Spleen (tissue), 11 donors: ENCODE measurements at regions not wholly inside any gene's neighbourhood (a gene's known extent, or its start where the extent isn't known, plus 50 kb on each side); places are given as distances from the start of the nearest gene placed in this dataset.

Experiments used
- DNase-seq: peaks from one replicate; pipeline ENCODE4 v3.0.0-alpha.2; 2020
- H3K27ac ChIP-seq, 8 donors: fragments of 200-600 bp; sonication (generic) in 7 of 8; 1 replicate in 4 of 8; 2 replicates in 4 of 8; pipeline versions ENCODE4 v1.5.0 to v1.8.0; 2016 to 2021; ENCODE audit warnings: inconsistent platforms in 4 of 8, mild to moderate bottlenecking in 4 of 8, moderate library complexity in 1 of 8
- H3K27me3 ChIP-seq, 7 donors: fragments of 200-600 bp; sonication (generic) in 6 of 7; replicated peaks in 1 of 7; 1 replicate in 4 of 7; 2 replicates in 3 of 7; pipeline versions ENCODE4 v1.5.0 to v1.8.0; 2016 to 2021; ENCODE audit warnings: inconsistent platforms in 3 of 7, mild to moderate bottlenecking in 1 of 7
- H3K36me3 ChIP-seq, 6 donors: fragments of 200-600 bp; sonication (generic) in 5 of 6; 1 replicate in 4 of 6; 2 replicates in 2 of 6; pipeline versions ENCODE4 v1.5.0 to v1.8.0; 2016 to 2021; ENCODE audit warnings: inconsistent platforms in 2 of 6
- H3K4me1 ChIP-seq, 6 donors: fragments of 200-600 bp; sonication (generic) in 5 of 6; 1 replicate in 3 of 6; 2 replicates in 3 of 6; pipeline versions ENCODE4 v1.5.0 to v1.8.0; 2016 to 2021; ENCODE audit warnings: inconsistent platforms in 3 of 6
- H3K4me3 ChIP-seq, 8 donors: fragments of 200-600 bp; sonication (generic) in 7 of 8; 1 replicate in 4 of 8; 2 replicates in 4 of 8; pipeline versions ENCODE4 v1.5.0 to v1.8.0; 2016 to 2021; ENCODE audit warnings: inconsistent platforms in 4 of 8, mild to moderate bottlenecking in 4 of 8, moderate library complexity in 2 of 8
- H3K9me3 ChIP-seq, 8 donors: fragments of 200-600 bp; sonication (generic) in 7 of 8; 1 replicate in 4 of 8; 2 replicates in 4 of 8; pipeline versions ENCODE4 v1.5.0 to v1.8.0; 2016 to 2021; ENCODE audit warnings: inconsistent platforms in 4 of 8
- CTCF ChIP-seq, 11 experiments: fragments of 200-600 bp in 7 of 11; fragments of 450-650 bp in 4 of 11; sonication (generic) in 4 of 11; IDR thresholded peaks in 8 of 11; conservative IDR thresholded peaks in 3 of 11; 1 replicate in 7 of 11; 2 replicates in 4 of 11; pipeline versions ENCODE4 v1.4.0 to v1.8.0; 2016 to 2021; ENCODE audit warnings: antibody characterized with exemption in 11 of 11, inconsistent platforms in 4 of 11, mild to moderate bottlenecking in 1 of 11
- POLR2A ChIP-seq, 3 donors: fragments of 450-650 bp; IDR thresholded peaks; one replicate each; pipeline ENCODE4 v1.5.1; 2017; ENCODE audit warnings: antibody characterized with exemption in 3 of 3, mild to moderate bottlenecking in 1 of 3
- POLR2AphosphoS5 ChIP-seq, 3 donors: sonication (generic); formaldehyde crosslinking; IDR thresholded peaks; one replicate each; pipeline ENCODE4 v1.5.1; 2017; ENCODE audit warnings: antibody characterized with exemption in 3 of 3
- WGBS, 5 donors: extraction: QIAGEN DNeasy Blood & Tissue Kit in 3 of 5; methylation state at CpG; one replicate each; pipeline versions ENCODE4 v1.1.5 to v1.1.7; 2013 to 2018; 5-methylcytosine and 5-hydroxymethylcytosine counted together
- intact Hi-C: fragments of 100-400 bp; cut with DNase I; formaldehyde crosslinking; loops from one replicate; pipeline ENCODE4 v1.15.0; 2023; ENCODE audit warnings: low total_unique reads
- donor health status: healthy with polysubstance abuse.
- donor health status: DM: no; HTN: no; CAD: no; lungs with moderate emphysema.
- donor health status: DM: no; HTN: no; CAD: no.
- donor health status: Bipolar disorder and iron deficiency.
- donor health status: healthy.
- donor health status: DM: no; HTN: no; CAD: no.
- donor health status: DM: yes; HTN: yes; CAD: no.

GRCh38 chr2:147647816-147648215 is 197.0 kb upstream of the ACVR2A start:
- intact Hi-C loops = no loop called here
- TF ChIP-seq POLR2AphosphoS5 (IDR thresholded peaks at IDR 0.05) (no peak), POLR2A (IDR thresholded peaks at IDR 0.05) (no peak)
- H3K4me3 ChIP-seq = no peak overlapping the region
- no peak overlapping the region for H3K27ac ChIP-seq
- 88 to 97% (median 89%) methylated on average over 3 of the region's 3 CpGs for WGBS, 5 donors
- no peaks in the 10 kb centered on the region for H3K4me1 ChIP-seq
- H3K9me3 ChIP-seq = no peaks in the 10 kb centered on the region
- DNase-seq = no peak
- no peaks in the 10 kb centered on the region for H3K36me3 ChIP-seq
- no peaks in the 10 kb centered on the region for H3K27me3 ChIP-seq

- Histone ChIP-seq H3K27me3 (no peaks in the 10 kb centered on the region), H3K36me3 (no peaks in the 10 kb centered on the region), H3K9me3 (no peaks in the 10 kb centered on the region), H3K4me1 (no peaks in the 10 kb centered on the region), H3K27ac (no peak overlapping the region), H3K4me3 (no peak overlapping the region)
- WGBS, 5 donors = 71 to 83% (median 79%) methylated on average over 7 of the region's 7 CpGs
- intact Hi-C loops = no loop called here
- DNase-seq = no peak
- TF ChIP-seq CTCF (IDR thresholded peaks at IDR 0.05 in 8 of 11, conservative IDR thresholded peaks at IDR 0.05 in 3 of 11) (no peak), POLR2A (IDR thresholded peaks at IDR 0.05) (no peak), POLR2AphosphoS5 (IDR thresholded peaks at IDR 0.05) (no peak)
These were observed 197.9 kb upstream of the ACVR2A start for GRCh38 chr2:147646818-147647468.

- intact Hi-C loops = no loop called here
- no peak for TF ChIP-seq POLR2AphosphoS5 (IDR thresholded peaks at IDR 0.05)
- no peak for TF ChIP-seq POLR2A (IDR thresholded peaks at IDR 0.05)
- TF ChIP-seq CTCF (IDR thresholded peaks at IDR 0.05 in 8 of 11, conservative IDR thresholded peaks at IDR 0.05 in 3 of 11) = no peak
- no peaks in the 10 kb centered on the region for H3K27me3 ChIP-seq
- H3K27ac ChIP-seq = no peak overlapping the region
- no peak for DNase-seq
- H3K36me3 ChIP-seq = no peaks in the 10 kb centered on the region
- no peaks in the 10 kb centered on the region for H3K4me1 ChIP-seq
- H3K4me3 ChIP-seq = no peak overlapping the region
- no peaks in the 10 kb centered on the region for H3K9me3 ChIP-seq
- WGBS, 5 donors = 62 to 77% (median 73%) methylated on average over 4 of the region's 4 CpGs
These were observed 200.3 kb upstream of the ACVR2A start for GRCh38 chr2:147644491-147644890.

- H3K4me1 ChIP-seq = no peaks in the 10 kb centered on the region
- H3K9me3 ChIP-seq = no peaks in the 10 kb centered on the region
- no peak overlapping the region for H3K27ac ChIP-seq
- TF ChIP-seq POLR2A (IDR thresholded peaks at IDR 0.05) (no peak), CTCF (IDR thresholded peaks at IDR 0.05 in 8 of 11, conservative IDR thresholded peaks at IDR 0.05 in 3 of 11) (no peak), POLR2AphosphoS5 (IDR thresholded peaks at IDR 0.05) (no peak)
- H3K27me3 ChIP-seq = no peaks in the 10 kb centered on the region
- intact Hi-C loops = no loop called here
- H3K4me3 ChIP-seq = no peak overlapping the region
- DNase-seq = no peak
- WGBS, 5 donors = 71 to 88% (median 81%) methylated on average over 3 of the region's 3 CpGs
- H3K36me3 ChIP-seq = no peaks in the 10 kb centered on the region
These were observed 202.1 kb upstream of the ACVR2A start for GRCh38 chr2:147642765-147643164.
